ENCODE measurements at regions not wholly inside any gene's neighbourhood (a gene's known extent, or its start where the extent isn't known, plus 50 kb on each side); places are given as distances from the start of the nearest gene placed in this dataset.

DNA sequence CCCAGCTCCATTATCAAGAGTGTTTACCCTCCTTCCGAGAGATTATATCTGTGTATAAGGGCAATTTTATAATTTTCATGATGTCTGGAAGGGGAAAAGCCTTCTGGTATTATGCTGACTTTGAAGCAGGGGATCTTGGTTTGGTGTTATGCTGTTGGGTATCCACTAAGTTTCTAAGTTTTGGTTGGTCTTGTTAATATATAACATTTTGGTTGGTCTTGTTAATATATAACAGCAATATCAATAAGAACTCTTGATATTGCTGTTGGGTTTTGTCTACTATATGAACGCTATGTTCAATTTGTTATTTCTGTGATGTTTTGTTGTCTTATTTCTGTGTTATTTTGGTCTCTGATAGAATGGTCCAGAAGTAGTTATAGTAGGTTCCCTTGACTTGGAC is 349.2 kb upstream of the LRFN5 start:
- intact Hi-C loops (cut with micrococcal nuclease; ENCODE audit: unreplicated experiment) (no loop called here), in situ Hi-C loops (cut with HindIII; ENCODE audit: low pct_unique_long_range_greater_than_20kb, low sequenced_read_pairs) (no loop called here)
- no peak for ATAC-seq
- TF ChIP-seq TCF7L2 (IDR thresholded peaks at IDR 0.05; ENCODE audit: low read depth, low read length): no peak
- TF ChIP-seq, protein P1, sequence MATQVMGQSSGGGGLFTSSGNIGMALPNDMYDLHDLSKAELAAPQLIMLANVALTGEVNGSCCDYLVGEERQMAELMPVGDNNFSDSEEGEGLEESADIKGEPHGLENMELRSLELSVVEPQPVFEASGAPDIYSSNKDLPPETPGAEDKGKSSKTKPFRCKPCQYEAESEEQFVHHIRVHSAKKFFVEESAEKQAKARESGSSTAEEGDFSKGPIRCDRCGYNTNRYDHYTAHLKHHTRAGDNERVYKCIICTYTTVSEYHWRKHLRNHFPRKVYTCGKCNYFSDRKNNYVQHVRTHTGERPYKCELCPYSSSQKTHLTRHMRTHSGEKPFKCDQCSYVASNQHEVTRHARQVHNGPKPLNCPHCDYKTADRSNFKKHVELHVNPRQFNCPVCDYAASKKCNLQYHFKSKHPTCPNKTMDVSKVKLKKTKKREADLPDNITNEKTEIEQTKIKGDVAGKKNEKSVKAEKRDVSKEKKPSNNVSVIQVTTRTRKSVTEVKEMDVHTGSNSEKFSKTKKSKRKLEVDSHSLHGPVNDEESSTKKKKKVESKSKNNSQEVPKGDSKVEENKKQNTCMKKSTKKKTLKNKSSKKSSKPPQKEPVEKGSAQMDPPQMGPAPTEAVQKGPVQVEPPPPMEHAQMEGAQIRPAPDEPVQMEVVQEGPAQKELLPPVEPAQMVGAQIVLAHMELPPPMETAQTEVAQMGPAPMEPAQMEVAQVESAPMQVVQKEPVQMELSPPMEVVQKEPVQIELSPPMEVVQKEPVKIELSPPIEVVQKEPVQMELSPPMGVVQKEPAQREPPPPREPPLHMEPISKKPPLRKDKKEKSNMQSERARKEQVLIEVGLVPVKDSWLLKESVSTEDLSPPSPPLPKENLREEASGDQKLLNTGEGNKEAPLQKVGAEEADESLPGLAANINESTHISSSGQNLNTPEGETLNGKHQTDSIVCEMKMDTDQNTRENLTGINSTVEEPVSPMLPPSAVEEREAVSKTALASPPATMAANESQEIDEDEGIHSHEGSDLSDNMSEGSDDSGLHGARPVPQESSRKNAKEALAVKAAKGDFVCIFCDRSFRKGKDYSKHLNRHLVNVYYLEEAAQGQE (IDR thresholded peaks at IDR 0.05; ENCODE audit: insufficient read depth in 1 of 2, low read depth in 2 of 2, low read length in 1 of 2): no peak
- no peak for TF ChIP-seq SIN3A (IDR thresholded peaks at IDR 0.05; ENCODE audit: borderline replicate concordance, insufficient read depth, low read depth, low read length)
- no peak for TF ChIP-seq POLR2AphosphoS5 (IDR thresholded peaks at IDR 0.05; ENCODE audit: low read depth, low read length)
- no peak overlapping the region for H3K4me3 ChIP-seq (ENCODE audit: low read depth in 2 of 2, low read length in 2 of 2)
- H3K27me3 ChIP-seq (ENCODE audit: control insufficient read depth, insufficient read depth, low read length): no peaks in the 10 kb centered on the region
- H3K36me3 ChIP-seq (ENCODE audit: control insufficient read depth, insufficient read depth, low read length): no peaks in the 10 kb centered on the region
- H3K27ac ChIP-seq (ENCODE audit: low read length): no peak overlapping the region
- ChIA-PET CTCF (no interaction called here), POLR2A (no interaction called here)
- BruUV-seq (replicated peaks): no TSS peak
- no peak for DNase-seq (ENCODE audit: low read depth, low spot score)
- no peaks in the 10 kb centered on the region for H3K4me1 ChIP-seq (ENCODE audit: control insufficient read depth, insufficient read depth, low read length)
- no peaks in the 10 kb centered on the region for H3K9me3 ChIP-seq (ENCODE audit: control insufficient read depth, insufficient read depth, low read depth, low read length)

DNA sequence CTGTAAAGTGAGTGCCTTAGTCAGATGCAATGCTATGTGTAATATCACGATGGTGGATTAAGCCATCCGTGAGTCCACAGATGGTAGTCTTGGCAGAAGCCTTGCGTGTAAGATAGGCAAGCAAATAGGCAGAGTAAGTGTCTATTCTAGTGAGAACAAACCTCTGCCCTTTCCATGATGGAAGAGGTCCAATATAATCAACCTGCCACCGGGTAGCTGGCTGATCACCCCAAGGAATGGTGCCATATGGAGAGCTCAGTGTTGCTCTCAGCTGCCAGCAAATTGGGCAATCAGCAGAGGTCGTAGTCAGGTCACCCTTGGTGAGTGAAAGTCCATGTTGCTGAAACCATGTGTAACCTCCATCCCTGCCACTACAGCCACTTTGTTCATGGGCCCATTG is 371.2 kb upstream of the LRFN5 start:
- no peak overlapping the region for H3K27ac ChIP-seq (ENCODE audit: low read length)
- no peaks in the 10 kb centered on the region for H3K4me1 ChIP-seq (ENCODE audit: control insufficient read depth, insufficient read depth, low read length)
- DNase-seq (ENCODE audit: low read depth, low spot score) (no peak), ATAC-seq (no peak)
- POLR2A ChIA-PET: no interaction called here
- in situ Hi-C loops (cut with HindIII; ENCODE audit: low pct_unique_long_range_greater_than_20kb, low sequenced_read_pairs) (no loop called here), intact Hi-C loops (cut with micrococcal nuclease; ENCODE audit: unreplicated experiment) (no loop called here)
- CTCF ChIA-PET: no interaction called here
- H3K9me3 ChIP-seq (ENCODE audit: control insufficient read depth, insufficient read depth, low read depth, low read length): no peaks in the 10 kb centered on the region
- no TSS peak for BruUV-seq (replicated peaks)
- TF ChIP-seq, protein P1 (IDR thresholded peaks at IDR 0.05; ENCODE audit: insufficient read depth in 1 of 2, low read depth in 2 of 2, low read length in 1 of 2): no peak
- TF ChIP-seq TCF7L2 (IDR thresholded peaks at IDR 0.05; ENCODE audit: low read depth, low read length): no peak
- TF ChIP-seq SIN3A (IDR thresholded peaks at IDR 0.05; ENCODE audit: borderline replicate concordance, insufficient read depth, low read depth, low read length): no peak
- TF ChIP-seq POLR2AphosphoS5 (IDR thresholded peaks at IDR 0.05; ENCODE audit: low read depth, low read length): no peak
- TF ChIP-seq CTCF (IDR thresholded peaks at IDR 0.05): no peak
- H3K27me3 ChIP-seq (ENCODE audit: control insufficient read depth, insufficient read depth, low read length): no peaks in the 10 kb centered on the region
- H3K36me3 ChIP-seq (ENCODE audit: control insufficient read depth, insufficient read depth, low read length): no peaks in the 10 kb centered on the region
- H3K4me3 ChIP-seq (ENCODE audit: low read depth in 2 of 2, low read length in 2 of 2): no peak overlapping the region

Data from Panc1 (cell line).